Panc1 (cell line): ENCODE measurements at regions not wholly inside any gene's neighbourhood (a gene's known extent, or its start where the extent isn't known, plus 50 kb on each side); places are given as distances from the start of the nearest gene placed in this dataset.
"Not testable (repeated sequence)": the region's sequence is repeated elsewhere in the genome, so short reads cannot be mapped to it uniquely, and the experiment has no call there.

Experiments used
- ATAC-seq: fragments of 200-7000 bp; cut with Tn5 transposase; 2 replicates; pipeline ENCODE4 v1.9.1; 2020; ENCODE audit warnings: mild to moderate bottlenecking, moderate library complexity
- BruUV-seq: library from RNA; stranded (reverse); fragments of 400-500 nt; replicated peaks from 2 replicates; lab custom pipeline; 2021; lab: Mats Ljungman, UMichigan
- CTCF ChIA-PET: fragments of 300-600 bp; sonication (Branson Sonifier 250); formaldehyde crosslinking; loops from one replicate; lab custom pipeline; 2022; ENCODE audit warnings: antibody characterized with exemption; lab: Charles Lee
- POLR2A ChIA-PET: fragments of 300-600 bp; sonication (Branson Sonifier 250); formaldehyde crosslinking; loops from one replicate; lab custom pipeline; 2022; ENCODE audit warnings: antibody characterized with exemption; lab: Charles Lee
- DNase-seq: peaks from one replicate; pipeline ENCODE4 v3.0.0-alpha.2; 2010; ENCODE audit warnings: low read depth, low spot score
- H3K27ac ChIP-seq: 2 replicates; pipeline ENCODE4 v1.5.1; 2011; ENCODE audit warnings: mild to moderate bottlenecking, low read length, inconsistent platforms
- H3K27me3 ChIP-seq: fragments of 200-500 bp; sonication (Bioruptor generic); 2 replicates; pipeline ENCODE4 v1.6.0; 2014; ENCODE audit warnings: low read length, inconsistent platforms; ENCODE audit not compliant: control insufficient read depth, insufficient read depth
- H3K36me3 ChIP-seq: fragments of 200-500 bp; sonication (Bioruptor generic); 2 replicates; pipeline ENCODE4 v1.5.1; 2014; ENCODE audit warnings: inconsistent platforms, mild to moderate bottlenecking, low read length, moderate library complexity; ENCODE audit not compliant: control insufficient read depth, insufficient read depth
- H3K4me1 ChIP-seq: 2 replicates; pipeline ENCODE4 v1.5.1; 2011; ENCODE audit warnings: inconsistent platforms, mild to moderate bottlenecking, low read length, moderate library complexity; ENCODE audit not compliant: control insufficient read depth, insufficient read depth
- H3K4me3 ChIP-seq, 2 experiments: 2 replicates each; pipeline ENCODE4 v1.5.1; 2011 to 2012; ENCODE audit warnings: low read depth in 2 of 2, low read length in 2 of 2, mild to moderate bottlenecking in 2 of 2, inconsistent platforms in 1 of 2, moderate library complexity in 1 of 2
- H3K9me3 ChIP-seq: fragments of 200-500 bp; sonication (Bioruptor generic); 2 replicates; pipeline ENCODE4 v1.5.1; 2014; ENCODE audit warnings: low read depth, mild to moderate bottlenecking, inconsistent platforms, low read length, moderate library complexity; ENCODE audit not compliant: control insufficient read depth, insufficient read depth
- POLR2AphosphoS5 ChIP-seq: IDR thresholded peaks from 2 replicates; pipeline ENCODE4 v1.6.1; 2012; ENCODE audit warnings: mild to moderate bottlenecking, low read depth, low read length, moderate library complexity
- SIN3A ChIP-seq: IDR thresholded peaks from 2 replicates; pipeline ENCODE4 v1.6.1; 2012; ENCODE audit warnings: low read depth, mild to moderate bottlenecking, low read length, moderate library complexity, borderline replicate concordance; ENCODE audit not compliant: insufficient read depth
- TCF7L2 ChIP-seq: IDR thresholded peaks from 2 replicates; pipeline ENCODE4 v1.6.1; 2011; ENCODE audit warnings: mild to moderate bottlenecking, low read depth, low read length, inconsistent platforms
- in situ Hi-C: cut with HindIII; loops from 2 replicates; pipeline ENCODE4 v1.10.0; 2016; ENCODE audit warnings: low sequenced_read_pairs, low pct_unique_long_range_greater_than_20kb
- intact Hi-C: fragments of 100-400 bp; cut with micrococcal nuclease; formaldehyde crosslinking; loops from one replicate; pipeline ENCODE4 v1.10.0; 2022; ENCODE audit not compliant: unreplicated experiment
- TF ChIP-seq, protein P1 (sequence below): fragments of 450-650 bp; IDR thresholded peaks from 2 replicates; pipeline ENCODE4 v1.5.1; 2017; ENCODE audit warnings: mild to moderate bottlenecking
- TF ChIP-seq, protein P2 (sequence below), 2 experiments: IDR thresholded peaks; 2 replicates each; pipeline ENCODE4 v1.6.1; 2011 to 2012; ENCODE audit warnings: low read depth in 2 of 2, control low read depth in 1 of 2, low read length in 1 of 2, mild to moderate bottlenecking in 1 of 2, moderate library complexity in 1 of 2; ENCODE audit not compliant: insufficient read depth in 1 of 2

DNA sequence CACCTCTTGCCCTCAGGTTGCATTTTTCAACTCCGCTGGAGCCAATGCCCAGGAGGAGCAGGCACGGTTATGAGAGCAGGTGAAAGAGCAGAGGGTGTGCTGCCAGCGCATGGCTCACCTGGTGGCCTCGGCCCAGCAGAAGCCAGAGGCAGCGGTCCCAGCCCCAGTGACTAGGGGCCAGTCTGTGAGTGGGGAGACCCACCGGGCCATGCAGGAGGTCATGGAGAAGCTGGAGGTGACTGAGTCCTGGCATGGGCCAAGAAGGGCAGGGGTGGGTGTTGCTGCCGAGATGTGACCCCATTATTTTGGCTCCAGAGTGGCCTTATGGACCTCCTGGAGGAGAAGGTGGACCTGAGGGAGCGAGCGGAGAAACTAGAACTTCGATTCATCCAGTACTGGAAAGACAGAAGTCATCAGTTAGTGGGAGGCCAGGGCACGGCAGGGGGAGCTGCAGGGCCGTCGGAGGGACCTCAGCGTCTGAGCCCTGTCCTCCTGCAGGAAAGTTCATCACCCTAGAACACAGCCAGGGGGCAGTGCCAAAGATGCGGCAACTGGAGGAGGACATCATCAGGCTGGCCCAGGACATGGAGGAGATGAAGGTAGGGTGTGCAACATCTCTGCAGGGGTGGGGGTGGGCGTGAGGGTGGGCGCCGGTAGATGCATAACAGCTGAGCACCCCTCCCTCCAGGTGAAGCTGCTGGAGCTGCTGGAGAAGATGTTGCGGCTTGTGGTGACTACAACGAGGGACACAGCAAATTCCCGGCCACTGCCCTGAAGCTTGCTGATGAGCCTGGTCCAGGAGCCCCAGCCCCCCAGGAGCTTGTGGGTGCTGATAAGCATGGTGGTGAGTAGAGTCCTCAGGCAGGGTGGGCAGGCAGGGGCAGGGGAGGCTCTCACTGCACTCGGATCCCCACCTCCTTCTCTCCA lies 58.9 kb upstream of the LYSMD4 start:
- in situ Hi-C loops, H3K4me1 ChIP-seq, H3K27ac ChIP-seq, H3K36me3 ChIP-seq, POLR2A ChIA-PET, DNase-seq, H3K27me3 ChIP-seq, H3K4me3 ChIP-seq, BruUV-seq, intact Hi-C loops, H3K9me3 ChIP-seq: not testable (repeated sequence)
- TF ChIP-seq, protein P1, sequence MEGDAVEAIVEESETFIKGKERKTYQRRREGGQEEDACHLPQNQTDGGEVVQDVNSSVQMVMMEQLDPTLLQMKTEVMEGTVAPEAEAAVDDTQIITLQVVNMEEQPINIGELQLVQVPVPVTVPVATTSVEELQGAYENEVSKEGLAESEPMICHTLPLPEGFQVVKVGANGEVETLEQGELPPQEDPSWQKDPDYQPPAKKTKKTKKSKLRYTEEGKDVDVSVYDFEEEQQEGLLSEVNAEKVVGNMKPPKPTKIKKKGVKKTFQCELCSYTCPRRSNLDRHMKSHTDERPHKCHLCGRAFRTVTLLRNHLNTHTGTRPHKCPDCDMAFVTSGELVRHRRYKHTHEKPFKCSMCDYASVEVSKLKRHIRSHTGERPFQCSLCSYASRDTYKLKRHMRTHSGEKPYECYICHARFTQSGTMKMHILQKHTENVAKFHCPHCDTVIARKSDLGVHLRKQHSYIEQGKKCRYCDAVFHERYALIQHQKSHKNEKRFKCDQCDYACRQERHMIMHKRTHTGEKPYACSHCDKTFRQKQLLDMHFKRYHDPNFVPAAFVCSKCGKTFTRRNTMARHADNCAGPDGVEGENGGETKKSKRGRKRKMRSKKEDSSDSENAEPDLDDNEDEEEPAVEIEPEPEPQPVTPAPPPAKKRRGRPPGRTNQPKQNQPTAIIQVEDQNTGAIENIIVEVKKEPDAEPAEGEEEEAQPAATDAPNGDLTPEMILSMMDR, result peak; percentile 70
- CTCF ChIA-PET, result interaction anchor here (0.6 to 1.2 kb wide), 2 partner anchors 36 to 338 kb away, joined by 3 to 8 read pairs; no protein-coding TSS in a partner anchor
- peak; percentile 84 for ATAC-seq

DNA sequence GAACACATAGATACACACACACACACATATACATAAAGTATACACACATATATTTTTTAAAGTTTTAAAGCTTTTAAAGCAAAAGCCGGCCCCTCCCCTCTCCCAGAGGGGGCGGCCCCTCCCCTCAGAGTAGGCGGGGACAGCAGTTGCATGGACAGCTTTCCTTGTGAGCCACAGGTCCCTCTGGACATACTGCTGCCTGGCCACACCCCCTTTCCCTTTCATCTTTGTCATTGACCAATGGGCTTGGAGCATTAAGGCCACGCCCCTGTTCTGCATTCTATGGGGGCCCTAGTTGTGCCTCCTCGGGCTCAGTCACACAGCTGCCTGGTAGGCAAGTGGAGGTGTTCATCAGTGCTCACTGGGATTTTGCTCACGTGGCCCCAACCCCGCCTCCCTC lies 57.5 kb upstream of the LYSMD4 start:
- ATAC-seq, in situ Hi-C loops, H3K27me3 ChIP-seq, CTCF ChIA-PET, H3K27ac ChIP-seq, DNase-seq, H3K9me3 ChIP-seq, POLR2A ChIA-PET, H3K4me1 ChIP-seq, BruUV-seq, H3K4me3 ChIP-seq, H3K36me3 ChIP-seq, intact Hi-C loops: not testable (repeated sequence)

DNA sequence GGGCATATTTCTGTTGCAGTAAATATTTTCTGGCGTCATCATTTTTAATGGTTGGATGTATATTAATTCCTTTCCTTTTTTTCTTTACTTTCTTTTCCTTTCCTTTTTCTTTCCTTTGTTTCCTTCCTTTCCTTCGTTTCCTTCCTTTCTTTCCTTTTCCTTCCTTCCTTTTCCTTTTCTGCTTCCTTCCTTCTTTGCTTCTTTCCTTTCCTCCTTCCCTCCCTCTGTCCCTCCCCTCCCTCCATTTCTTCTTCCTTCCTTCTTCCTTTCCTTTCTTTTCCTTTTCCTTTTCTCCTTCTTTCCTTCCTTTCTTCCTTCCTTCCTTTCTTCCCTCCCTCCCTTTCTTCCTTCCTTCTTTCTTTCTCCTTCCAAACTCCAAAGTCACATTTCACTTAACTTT lies 54.9 kb upstream of the LYSMD4 start:
- intact Hi-C loops (loop anchor here (10.0 kb wide), 1 partner anchor 1997 kb away; no protein-coding TSS in a partner anchor), in situ Hi-C loops (no loop called here)
- no peaks in the 10 kb centered on the region for H3K9me3 ChIP-seq
- no peak overlapping the region for H3K4me3 ChIP-seq
- H3K36me3 ChIP-seq, result no peaks in the 10 kb centered on the region
- ChIA-PET CTCF (no interaction called here), POLR2A (interaction anchor here (0.6 kb wide), 1 partner anchor 12 kb away, joined by 8 read pairs; no protein-coding TSS in a partner anchor)
- BruUV-seq, result no TSS peak
- ATAC-seq, result no peak
- no peak for DNase-seq
- peaks cover 2% of the 10 kb centered on the region for H3K27me3 ChIP-seq
- no peak overlapping the region for H3K27ac ChIP-seq
- H3K4me1 ChIP-seq, result no peaks in the 10 kb centered on the region
- no peak for TF ChIP-seq SIN3A
- TF ChIP-seq TCF7L2, result no peak
- TF ChIP-seq, protein P2, sequence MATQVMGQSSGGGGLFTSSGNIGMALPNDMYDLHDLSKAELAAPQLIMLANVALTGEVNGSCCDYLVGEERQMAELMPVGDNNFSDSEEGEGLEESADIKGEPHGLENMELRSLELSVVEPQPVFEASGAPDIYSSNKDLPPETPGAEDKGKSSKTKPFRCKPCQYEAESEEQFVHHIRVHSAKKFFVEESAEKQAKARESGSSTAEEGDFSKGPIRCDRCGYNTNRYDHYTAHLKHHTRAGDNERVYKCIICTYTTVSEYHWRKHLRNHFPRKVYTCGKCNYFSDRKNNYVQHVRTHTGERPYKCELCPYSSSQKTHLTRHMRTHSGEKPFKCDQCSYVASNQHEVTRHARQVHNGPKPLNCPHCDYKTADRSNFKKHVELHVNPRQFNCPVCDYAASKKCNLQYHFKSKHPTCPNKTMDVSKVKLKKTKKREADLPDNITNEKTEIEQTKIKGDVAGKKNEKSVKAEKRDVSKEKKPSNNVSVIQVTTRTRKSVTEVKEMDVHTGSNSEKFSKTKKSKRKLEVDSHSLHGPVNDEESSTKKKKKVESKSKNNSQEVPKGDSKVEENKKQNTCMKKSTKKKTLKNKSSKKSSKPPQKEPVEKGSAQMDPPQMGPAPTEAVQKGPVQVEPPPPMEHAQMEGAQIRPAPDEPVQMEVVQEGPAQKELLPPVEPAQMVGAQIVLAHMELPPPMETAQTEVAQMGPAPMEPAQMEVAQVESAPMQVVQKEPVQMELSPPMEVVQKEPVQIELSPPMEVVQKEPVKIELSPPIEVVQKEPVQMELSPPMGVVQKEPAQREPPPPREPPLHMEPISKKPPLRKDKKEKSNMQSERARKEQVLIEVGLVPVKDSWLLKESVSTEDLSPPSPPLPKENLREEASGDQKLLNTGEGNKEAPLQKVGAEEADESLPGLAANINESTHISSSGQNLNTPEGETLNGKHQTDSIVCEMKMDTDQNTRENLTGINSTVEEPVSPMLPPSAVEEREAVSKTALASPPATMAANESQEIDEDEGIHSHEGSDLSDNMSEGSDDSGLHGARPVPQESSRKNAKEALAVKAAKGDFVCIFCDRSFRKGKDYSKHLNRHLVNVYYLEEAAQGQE (IDR thresholded peaks at IDR 0.05; ENCODE audit: insufficient read depth in 1 of 2, low read depth in 2 of 2, low read length in 1 of 2), result no peak
- no peak for TF ChIP-seq POLR2AphosphoS5
- TF ChIP-seq, protein P1, result no peak

DNA sequence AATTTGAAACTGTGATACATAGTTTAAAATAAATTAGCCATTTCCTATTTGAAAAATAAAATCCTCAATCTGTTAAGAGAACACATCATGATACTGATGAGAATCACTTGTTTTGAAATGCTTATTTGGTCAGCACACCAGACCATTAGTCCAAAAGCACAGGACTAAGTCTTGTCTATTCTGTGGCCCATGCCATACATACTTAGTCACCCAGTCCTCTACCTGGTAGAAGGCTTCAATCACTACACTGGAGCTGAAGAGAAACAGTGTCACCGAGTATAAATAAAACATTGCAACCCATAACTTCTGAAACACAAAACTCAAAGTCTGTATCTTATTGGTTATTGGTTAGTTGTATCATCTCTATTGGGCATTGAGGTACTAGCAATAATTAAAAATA lies 51.6 kb upstream of the LYSMD4 start:
- H3K36me3 ChIP-seq, DNase-seq, POLR2A ChIA-PET, H3K9me3 ChIP-seq, H3K4me1 ChIP-seq, ATAC-seq, BruUV-seq, H3K4me3 ChIP-seq, H3K27ac ChIP-seq, in situ Hi-C loops, H3K27me3 ChIP-seq: not testable (repeated sequence)
- intact Hi-C loops, result loop anchor here (10.0 kb wide), 1 partner anchor 2000 kb away; no protein-coding TSS in a partner anchor
- CTCF ChIA-PET, result interaction anchor here (0.7 kb wide), 1 partner anchor 272 kb away, joined by 3 read pairs; no protein-coding TSS in a partner anchor
